Thyroid gland (tissue), 4 donors: ENCODE measurements at regions not wholly inside any gene's neighbourhood (a gene's known extent, or its start where the extent isn't known, plus 50 kb on each side); places are given as distances from the start of the nearest gene placed in this dataset.

Experiments used
- CTCF ChIP-seq, 6 experiments: fragments of 200-600 bp in 3 of 6; fragments of 450-650 bp in 3 of 6; sonication (generic) in 3 of 6; IDR thresholded peaks; one replicate each; pipeline ENCODE4 v1.5.1; 2016 to 2019; ENCODE audit warnings: antibody characterized with exemption in 6 of 6, mild to moderate bottlenecking in 2 of 6, inconsistent platforms in 1 of 6, moderate library complexity in 1 of 6
- POLR2A ChIP-seq, 2 donors: fragments of 450-650 bp; IDR thresholded peaks; one replicate each; pipeline ENCODE4 v1.6.1; 2017; ENCODE audit warnings: antibody characterized with exemption in 2 of 2, mild to moderate bottlenecking in 2 of 2, moderate library complexity in 1 of 2

DNA sequence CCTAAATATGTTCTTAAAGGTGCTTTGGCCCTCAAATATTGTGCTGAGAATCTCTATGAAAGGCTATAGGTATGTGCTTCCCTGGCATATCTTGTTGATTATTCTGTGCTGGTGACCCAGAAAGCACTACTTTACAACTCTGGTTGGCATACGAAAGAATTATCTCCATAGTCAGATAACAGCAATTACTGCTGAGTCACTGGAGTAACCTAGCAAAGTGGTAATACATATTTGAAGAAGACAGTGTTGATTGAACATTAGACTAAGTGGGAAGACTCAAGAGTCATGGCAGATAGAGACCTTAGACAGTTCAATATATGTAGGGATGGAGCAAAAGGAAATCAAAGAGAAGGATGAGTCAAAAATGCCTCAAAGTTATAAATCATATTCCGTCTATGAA lies 1978.5 kb upstream of the LRRTM1 start:
- TF ChIP-seq POLR2A (IDR thresholded peaks at IDR 0.05) (no peak), CTCF (IDR thresholded peaks at IDR 0.05) (no peak)
